CD14-positive monocyte (primary cell): ENCODE measurements at regions not wholly inside any gene's neighbourhood (a gene's known extent, or its start where the extent isn't known, plus 50 kb on each side); places are given as distances from the start of the nearest gene placed in this dataset.
"Not testable (repeated sequence)": the region's sequence is repeated elsewhere in the genome, so short reads cannot be mapped to it uniquely, and the experiment has no call there.

Experiments used
- DNase-seq, 3 donors: peaks; one replicate each; pipeline ENCODE4 v3.0.0-alpha.2; 2011 to 2022
- H2AFZ ChIP-seq: 2 replicates; pipeline ENCODE4 v1.6.0; 2012; ENCODE audit warnings: mild to moderate bottlenecking, low read depth, low read length, inconsistent platforms; ENCODE audit not compliant: insufficient read depth, poor library complexity, severe bottlenecking
- H3K27ac ChIP-seq, 2 donors: 1 replicate in 1 of 2; 2 replicates in 1 of 2; pipeline ENCODE4 v1.5.1; 2012 to 2013; ENCODE audit warnings: low read length in 2 of 2, control low read depth in 1 of 2, inconsistent platforms in 1 of 2, low read depth in 1 of 2, mild to moderate bottlenecking in 1 of 2
- H3K27me3 ChIP-seq, 2 donors: one replicate each; pipeline versions ENCODE4 v1.6.0 to v1.6.1; 2011 to 2013; ENCODE audit warnings: low read length in 2 of 2; ENCODE audit not compliant: control insufficient read depth in 2 of 2, insufficient read depth in 2 of 2
- H3K36me3 ChIP-seq, 2 donors: replicated peaks in 1 of 2; 1 replicate in 1 of 2; 2 replicates in 1 of 2; pipeline versions ENCODE4 v1.5.1 to v1.6.1; 2012 to 2013; ENCODE audit warnings: low read length in 2 of 2, control low read depth in 1 of 2, inconsistent platforms in 1 of 2, mild to moderate bottlenecking in 1 of 2; ENCODE audit not compliant: insufficient read depth in 2 of 2, control insufficient read depth in 1 of 2
- H3K4me1 ChIP-seq, 2 donors: 1 replicate in 1 of 2; 2 replicates in 1 of 2; pipeline versions ENCODE4 v1.5.1 to v1.6.1; 2012 to 2013; ENCODE audit warnings: low read length in 2 of 2, control low read depth in 1 of 2, inconsistent platforms in 1 of 2, mild to moderate bottlenecking in 1 of 2, moderate library complexity in 1 of 2; ENCODE audit not compliant: insufficient read depth in 2 of 2, control insufficient read depth in 1 of 2
- H3K4me2 ChIP-seq: replicated peaks from 2 replicates; pipeline ENCODE3; 2012; ENCODE audit warnings: low read length, moderate library complexity, mild to moderate bottlenecking; ENCODE audit not compliant: poor library complexity, severe bottlenecking; ENCODE audit errors: extremely low read depth
- H3K4me3 ChIP-seq, 3 experiments: fragments of 200-600 bp in 1 of 3; sonication (generic) in 1 of 3; replicated peaks in 1 of 3; 1 replicate in 2 of 3; 2 replicates in 1 of 3; pipeline ENCODE4 v1.5.1; 2011 to 2013; ENCODE audit warnings: low read length in 3 of 3, mild to moderate bottlenecking in 3 of 3, control low read depth in 2 of 3, low read depth in 2 of 3, inconsistent platforms in 1 of 3, moderate library complexity in 1 of 3
- H3K79me2 ChIP-seq: 2 replicates; pipeline ENCODE4 v1.6.0; 2012; ENCODE audit warnings: mild to moderate bottlenecking, control low read depth, inconsistent platforms, low read length, moderate library complexity; ENCODE audit not compliant: insufficient read depth
- H3K9ac ChIP-seq: 2 replicates; pipeline ENCODE4 v1.6.0; 2017; ENCODE audit warnings: low read length, mild to moderate bottlenecking; ENCODE audit not compliant: insufficient read depth, poor library complexity, severe bottlenecking
- H3K9me3 ChIP-seq, 2 donors: replicated peaks in 1 of 2; 1 replicate in 1 of 2; 2 replicates in 1 of 2; pipeline versions ENCODE4 v1.5.1 to v1.6.1; 2012 to 2013; ENCODE audit warnings: low read length in 2 of 2, control low read depth in 1 of 2; ENCODE audit not compliant: control insufficient read depth in 1 of 2, insufficient read depth in 1 of 2
- H4K20me1 ChIP-seq: 2 replicates; pipeline ENCODE4 v1.6.0; 2012; ENCODE audit warnings: mild to moderate bottlenecking, low read length, control low read depth, moderate library complexity; ENCODE audit not compliant: insufficient read depth
- H3K27ac Mint-ChIP-seq, 7 donors: one replicate each; pipeline ENCODE4 v1.8.0; 2020; ENCODE audit warnings: mild to moderate bottlenecking in 7 of 7, mixed read lengths in 7 of 7, moderate library complexity in 6 of 7, inconsistent platforms in 2 of 7
- H3K27me3 Mint-ChIP-seq, 3 donors: one replicate each; pipeline ENCODE4 v1.8.0; 2021 to 2022; ENCODE audit warnings: low read depth in 3 of 3, mild to moderate bottlenecking in 3 of 3, mixed read lengths in 3 of 3, moderate library complexity in 3 of 3, inconsistent platforms in 1 of 3
- H3K36me3 Mint-ChIP-seq, 2 donors: one replicate each; pipeline ENCODE4 v1.8.0; 2020; ENCODE audit warnings: mixed read lengths in 2 of 2, inconsistent platforms in 1 of 2, mild to moderate bottlenecking in 1 of 2
- H3K4me1 Mint-ChIP-seq: one replicate; pipeline ENCODE4 v1.8.0; 2020; ENCODE audit warnings: mild to moderate bottlenecking, mixed read lengths
- H3K4me3 Mint-ChIP-seq, 2 donors: one replicate each; pipeline ENCODE4 v1.8.0; 2020; ENCODE audit warnings: mild to moderate bottlenecking in 2 of 2, mixed read lengths in 2 of 2, moderate library complexity in 1 of 2
- H3K9me3 Mint-ChIP-seq, 7 donors: one replicate each; pipeline ENCODE4 v1.8.0; 2020 to 2022; ENCODE audit warnings: mixed read lengths in 7 of 7, mild to moderate bottlenecking in 6 of 7, moderate library complexity in 6 of 7, inconsistent platforms in 2 of 7
- WGBS: methylation state at CpG from one replicate; pipeline ENCODE4 v1.1.5; 2013; ENCODE audit warnings: missing lambda C conversion rate; ENCODE audit not compliant: insufficient coverage; 5-methylcytosine and 5-hydroxymethylcytosine counted together
- intact Hi-C, 2 donors: fragments of 100-400 bp; cut with micrococcal nuclease; formaldehyde crosslinking; loops; one replicate each; pipeline versions ENCODE4 v1.15.0 to v1.15.1; 2023
- TF ChIP-seq, protein P1 (sequence below): fragments of 200-600 bp; IDR thresholded peaks from one replicate; pipeline ENCODE4 v1.8.0; 2022; ENCODE audit warnings: antibody characterized with exemption, mild to moderate bottlenecking

- no peaks in the 10 kb centered on the region for H4K20me1 ChIP-seq
- no peak overlapping the region for H3K4me3 Mint-ChIP-seq
- no peak for DNase-seq
- no peak overlapping the region for H3K27ac ChIP-seq
- H3K27ac Mint-ChIP-seq = no peak overlapping the region
- no peak overlapping the region for H3K4me3 ChIP-seq
- H3K36me3 Mint-ChIP-seq = no peaks in the 10 kb centered on the region
- H2AFZ ChIP-seq = no peak overlapping the region
- H3K4me1 ChIP-seq = no peaks in the 10 kb centered on the region
- H3K9me3 Mint-ChIP-seq = peaks cover 2 to 24% (median 8%) of the 10 kb centered on the region in 7 donors
- no peaks in the 10 kb centered on the region for H3K36me3 ChIP-seq
- no peak overlapping the region for H3K4me2 ChIP-seq
- TF ChIP-seq, protein P1, sequence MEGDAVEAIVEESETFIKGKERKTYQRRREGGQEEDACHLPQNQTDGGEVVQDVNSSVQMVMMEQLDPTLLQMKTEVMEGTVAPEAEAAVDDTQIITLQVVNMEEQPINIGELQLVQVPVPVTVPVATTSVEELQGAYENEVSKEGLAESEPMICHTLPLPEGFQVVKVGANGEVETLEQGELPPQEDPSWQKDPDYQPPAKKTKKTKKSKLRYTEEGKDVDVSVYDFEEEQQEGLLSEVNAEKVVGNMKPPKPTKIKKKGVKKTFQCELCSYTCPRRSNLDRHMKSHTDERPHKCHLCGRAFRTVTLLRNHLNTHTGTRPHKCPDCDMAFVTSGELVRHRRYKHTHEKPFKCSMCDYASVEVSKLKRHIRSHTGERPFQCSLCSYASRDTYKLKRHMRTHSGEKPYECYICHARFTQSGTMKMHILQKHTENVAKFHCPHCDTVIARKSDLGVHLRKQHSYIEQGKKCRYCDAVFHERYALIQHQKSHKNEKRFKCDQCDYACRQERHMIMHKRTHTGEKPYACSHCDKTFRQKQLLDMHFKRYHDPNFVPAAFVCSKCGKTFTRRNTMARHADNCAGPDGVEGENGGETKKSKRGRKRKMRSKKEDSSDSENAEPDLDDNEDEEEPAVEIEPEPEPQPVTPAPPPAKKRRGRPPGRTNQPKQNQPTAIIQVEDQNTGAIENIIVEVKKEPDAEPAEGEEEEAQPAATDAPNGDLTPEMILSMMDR = no peak
- intact Hi-C loops = no loop called here
- H3K9me3 ChIP-seq = peaks cover 5 to 6% of the 10 kb centered on the region in 2 donors
- H3K9ac ChIP-seq = no peak overlapping the region
- no peaks in the 10 kb centered on the region for H3K4me1 Mint-ChIP-seq
- no peaks in the 10 kb centered on the region for H3K79me2 ChIP-seq
- 67% methylated on average over 3 of the region's 5 CpGs for WGBS
- H3K27me3 Mint-ChIP-seq = peaks cover 1 to 2% (median 2%) of the 10 kb centered on the region in 3 donors
- no peaks in the 10 kb centered on the region for H3K27me3 ChIP-seq
Observed at GRCh38 chr18:14971461-14972185, 223.7 kb downstream of the ANKRD30B start.

- 78% methylated on average over 3 of the region's 4 CpGs for WGBS
- intact Hi-C loops = not testable (repeated sequence)
Observed at GRCh38 chr18:14973421-14973820, 225.4 kb downstream of the ANKRD30B start.

More at GRCh38 chr18:14973421-14973820, 225.4 kb downstream of the ANKRD30B start:
- H3K9me3 ChIP-seq = peaks cover 11% of the 10 kb centered on the region in 2 donors
- H3K27me3 ChIP-seq, H3K4me3 ChIP-seq, H4K20me1 ChIP-seq, DNase-seq, H3K4me2 ChIP-seq, H3K27me3 Mint-ChIP-seq, H3K4me3 Mint-ChIP-seq, H3K27ac Mint-ChIP-seq, H3K36me3 ChIP-seq, H2AFZ ChIP-seq, H3K9ac ChIP-seq, H3K4me1 ChIP-seq, H3K4me1 Mint-ChIP-seq, H3K36me3 Mint-ChIP-seq, H3K27ac ChIP-seq, H3K79me2 ChIP-seq: not testable (repeated sequence)
- H3K9me3 Mint-ChIP-seq = peaks cover 2 to 28% (median 8%) of the 10 kb centered on the region in 7 donors
